ENCODE measurements at regions not wholly inside any gene's neighbourhood (a gene's known extent, or its start where the extent isn't known, plus 50 kb on each side); places are given as distances from the start of the nearest gene placed in this dataset.

DNA sequence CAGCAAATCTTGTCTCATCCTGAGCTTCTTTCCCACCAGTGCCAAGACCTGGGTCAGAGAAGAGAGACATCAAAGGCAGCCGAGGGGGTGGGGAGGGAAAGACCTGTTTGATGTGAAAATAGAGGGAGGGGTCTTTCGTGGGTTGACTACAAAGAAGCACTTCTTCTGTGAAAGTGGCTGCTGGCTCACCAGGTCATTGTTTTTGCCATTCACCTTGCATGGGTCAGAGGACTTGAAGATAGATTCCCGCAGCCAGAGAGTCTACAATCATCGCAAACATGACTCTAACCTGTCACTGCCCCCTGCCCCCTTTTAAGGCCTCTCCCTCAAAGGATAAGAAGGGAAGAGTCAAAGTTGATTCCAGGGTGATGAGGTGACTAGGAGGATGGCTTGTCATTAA, 166.1 kb upstream of the BMPER start (continued):
- no peak for TF ChIP-seq ZNF609 (CRISPR knock-in tag; IDR thresholded peaks at IDR 0.05; ENCODE audit: borderline replicate concordance)
- TF ChIP-seq ZNF207 (IDR thresholded peaks at IDR 0.05; ENCODE audit: borderline replicate concordance), result no peak
- TF ChIP-seq BRCA1 (CRISPR knock-in tag; IDR thresholded peaks at IDR 0.05), result no peak
- TF ChIP-seq AKAP8 (CRISPR knock-in tag; IDR thresholded peaks at IDR 0.05), result no peak
- no peak for TF ChIP-seq ZSCAN20 (CRISPR knock-in tag; IDR thresholded peaks at IDR 0.05; ENCODE audit: borderline replicate concordance)
- no peak for TF ChIP-seq GRHL1 (CRISPR knock-in tag; conservative IDR thresholded peaks at IDR 0.05)

DNA sequence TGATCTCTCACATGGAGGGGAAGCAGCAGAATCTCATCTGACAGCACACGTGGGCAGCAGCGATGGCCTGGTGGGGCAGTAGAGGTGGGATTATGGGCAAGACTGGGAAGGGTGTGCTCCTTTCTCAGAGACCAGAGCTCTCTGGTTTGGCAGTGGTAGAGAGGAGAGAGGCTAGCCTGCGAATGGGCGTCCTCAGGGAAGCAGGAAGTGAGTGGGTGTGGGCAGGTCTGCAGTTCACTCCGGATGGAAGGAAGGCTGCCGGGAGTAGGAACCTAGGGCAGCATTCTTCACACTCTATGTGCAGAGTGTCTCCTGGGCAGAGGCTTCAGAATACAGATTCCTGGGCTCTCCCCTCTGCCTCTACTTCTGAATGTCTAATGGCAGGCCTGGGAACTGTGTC, 162.8 kb upstream of the BMPER start:
- Histone ChIP-seq H3K4me1 (ENCODE audit: insufficient read depth, low read length) (peaks cover 29% of the 10 kb centered on the region), H2AFZ (ENCODE audit: low read length) (no peak overlapping the region), H3K9me3 (ENCODE audit: low read length) (peaks cover 6% of the 10 kb centered on the region), H3K27ac (ENCODE audit: extremely low read length, insufficient read depth, low read length) (no peak overlapping the region), H3K79me2 (ENCODE audit: insufficient read depth, low read length) (no peaks in the 10 kb centered on the region), H3K4me3 (replicated peaks in 1 of 3; ENCODE audit: insufficient read depth in 1 of 3, low read depth in 2 of 3, low read length in 3 of 3) (no peak overlapping the region), H3K27me3 (ENCODE audit: control insufficient read depth in 1 of 2, insufficient read depth in 2 of 2, low read length in 2 of 2) (no peaks in the 10 kb centered on the region), H4K20me1 (ENCODE audit: insufficient read depth, low read length) (no peaks in the 10 kb centered on the region), H3K4me2 (ENCODE audit: low read depth, low read length) (no peak overlapping the region), H3K36me3 (replicated peaks in 1 of 2; ENCODE audit: control insufficient read depth in 1 of 2, insufficient read depth in 2 of 2, low read length in 2 of 2) (no peaks in the 10 kb centered on the region), H3K9ac (ENCODE audit: insufficient read depth, low read depth, low read length) (no peak overlapping the region)
- DNase-seq (ENCODE audit: low spot score), result no peak
- CTCF ChIA-PET (ENCODE audit: low intra/inter-chr PET ratio, low total read pairs), result no interaction called here
- POLR2A ChIA-PET, result no interaction called here
- FAIRE-seq, result no peak
- ATAC-seq, result no peak
- 86% methylated on average over 6 of the region's 6 CpGs for WGBS (ENCODE audit: low lambda C conversion rate)
- no TSS peak for BruUV-seq (replicated peaks)
- no peak for TF ChIP-seq ZNF512 (CRISPR knock-in tag; IDR thresholded peaks at IDR 0.05)
- intact Hi-C loops (cut with micrococcal nuclease; ENCODE audit: unreplicated experiment) (loop anchor here (10.0 kb wide), 1 partner anchor 408 kb away; no protein-coding TSS in a partner anchor), in situ Hi-C loops (cut with HindIII; ENCODE audit: extremely low pct_ligation_motif_present, low pct_unique_long_range_greater_than_20kb) (no loop called here)

Measured in HepG2 (cell line).